ENCODE measurements at regions not wholly inside any gene's neighbourhood (a gene's known extent, or its start where the extent isn't known, plus 50 kb on each side); places are given as distances from the start of the nearest gene placed in this dataset.

DNA sequence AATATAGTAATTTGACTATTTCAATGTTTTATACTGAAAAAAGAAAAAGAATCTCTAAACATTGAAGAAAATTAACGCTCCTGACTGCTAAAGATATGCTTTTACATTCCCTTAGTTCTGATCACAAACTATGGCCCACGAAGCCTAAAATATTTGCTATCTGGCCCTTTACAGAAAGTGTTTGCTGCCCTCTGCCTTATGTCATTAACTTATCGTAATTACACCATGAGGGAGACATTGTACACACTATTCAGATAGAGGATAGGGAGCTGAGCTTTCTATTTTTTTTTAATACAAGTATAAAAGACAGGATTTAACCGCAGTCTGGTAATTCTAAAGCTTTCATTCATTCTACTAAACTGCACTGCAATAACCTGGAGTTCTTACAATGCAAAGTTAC is 393.1 kb upstream of the DCC start:
- Histone ChIP-seq H4K20me1 (replicated peaks in 1 of 2; ENCODE audit: control insufficient read depth in 1 of 2, insufficient read depth in 2 of 2, low read length in 2 of 2) (no peaks in the 10 kb centered on the region), H3K79me2 (ENCODE audit: control insufficient read depth in 1 of 2, insufficient read depth in 2 of 2, low read length in 2 of 2) (no peaks in the 10 kb centered on the region), H3K23me2 (ENCODE audit: low read depth, low read length) (no peaks in the 10 kb centered on the region), H3K4me1 (replicated peaks in 1 of 4; ENCODE audit: control insufficient read depth in 3 of 4, insufficient read depth in 4 of 4, low read length in 3 of 4) (no peaks in the 10 kb centered on the region), H3K27me3 (replicated peaks in 1 of 4; ENCODE audit: control insufficient read depth in 3 of 4, extremely low read depth in 1 of 4, insufficient read depth in 3 of 4, low read length in 3 of 4) (no peaks in the 10 kb centered on the region), H3K9ac (replicated peaks in 1 of 4; ENCODE audit: extremely low read depth in 1 of 4, low read depth in 3 of 4, low read length in 3 of 4) (no peak overlapping the region), H2BK15ac (ENCODE audit: low read length) (no peak overlapping the region), H3K36me3 (ENCODE audit: control insufficient read depth in 2 of 4, insufficient read depth in 4 of 4, low read length in 3 of 4) (no peaks in the 10 kb centered on the region), H3K79me1 (ENCODE audit: low read depth, low read length) (no peaks in the 10 kb centered on the region), H2BK120ac (replicated peaks; ENCODE audit: low read depth, low read length) (no peak overlapping the region), H3K27ac (ENCODE audit: low read depth, low read length) (no peak overlapping the region), H3K23ac (ENCODE audit: insufficient read length) (no peak overlapping the region), H2BK12ac (ENCODE audit: low read depth, low read length) (no peak overlapping the region), H2AFZ (ENCODE audit: low read length) (no peak overlapping the region), H4K5ac (ENCODE audit: insufficient read length, low read depth, low read length) (no peak overlapping the region), H3K4ac (replicated peaks; ENCODE audit: insufficient read length, low read depth, low read length) (no peak overlapping the region), H3K9me3 (ENCODE audit: insufficient read depth in 2 of 2, low read depth in 1 of 2, low read length in 1 of 2) (0 out of 4 replicates have a peak, but pooled peaks cover 0 to 2% of the 10 kb centered on the region in 2 experiments), H2BK20ac (ENCODE audit: low read length) (no peak overlapping the region), H3K4me3 (ENCODE audit: extremely low read depth in 1 of 4, insufficient read depth in 2 of 4, low read depth in 3 of 4, low read length in 4 of 4) (no peak overlapping the region), H3K14ac (ENCODE audit: insufficient read length) (no peak overlapping the region), H4K8ac (ENCODE audit: extremely low read depth, insufficient read depth, low read length) (no peak overlapping the region), H3K4me2 (ENCODE audit: insufficient read depth in 1 of 2, low read depth in 2 of 2, low read length in 2 of 2) (no peak overlapping the region), H2BK5ac (ENCODE audit: low read depth, low read length) (no peak overlapping the region), H4K91ac (replicated peaks; ENCODE audit: insufficient read length, low read length) (no peak overlapping the region), H3K56ac (replicated peaks; ENCODE audit: insufficient read length, low read depth, low read length) (no peak overlapping the region), H3K18ac (ENCODE audit: extremely low read depth, low read length) (no peak overlapping the region), H2AK5ac (ENCODE audit: low read depth, low read length) (no peak overlapping the region)
- FAIRE-seq (no peak), DNase-seq (ENCODE audit: low read depth in 1 of 2, low spot score in 2 of 2) (no peak)
- ChIA-PET POLR2A (ENCODE audit: partially characterized antibody) (no interaction called here), CTCF (ENCODE audit: partially characterized antibody) (no interaction called here)
- WGBS, 2 experiments (ENCODE audit: extremely low coverage in 1 of 2, insufficient coverage in 1 of 2, insufficient read length in 1 of 2, insufficient replicate concordance in 2 of 2, low coverage in 1 of 2, low lambda C conversion rate in 2 of 2, missing lambda C conversion rate in 1 of 2), result 90% methylated on average over 4 of the region's 4 CpGs; no CpG with 5 or more reads in 1 of the 2 experiments
- TF ChIP-seq RXRA (IDR thresholded peaks at IDR 0.05; ENCODE audit: insufficient read depth, low read depth, low read length) (no peak), SP2 (IDR thresholded peaks at IDR 0.05; ENCODE audit: low read length) (no peak), TAF7 (optimal IDR thresholded peaks at IDR 0.05; ENCODE audit: borderline replicate concordance, low read depth, low read length) (no peak), CBX8 (IDR thresholded peaks at IDR 0.05; ENCODE audit: borderline replicate concordance, low read depth, low read length) (no peak), HDAC2 (IDR thresholded peaks at IDR 0.05; ENCODE audit: borderline replicate concordance in 1 of 2, low read depth in 2 of 2, low read length in 2 of 2) (no peak), GTF2F1 (IDR thresholded peaks at IDR 0.05; ENCODE audit: borderline replicate concordance, low read depth, low read length) (no peak), CHD2 (IDR thresholded peaks at IDR 0.05; ENCODE audit: low read length) (no peak), JUND (IDR thresholded peaks at IDR 0.05; ENCODE audit: low read length) (no peak), RAD21 (IDR thresholded peaks at IDR 0.05 in 1 of 2, conservative IDR thresholded peaks at IDR 0.05 in 1 of 2; ENCODE audit: low read depth in 2 of 2, low read length in 2 of 2) (no peak), TAF1 (IDR thresholded peaks at IDR 0.05; ENCODE audit: low read depth, low read length) (no peak), CREB1 (IDR thresholded peaks at IDR 0.05) (no peak)
- TF ChIP-seq, protein P1, sequence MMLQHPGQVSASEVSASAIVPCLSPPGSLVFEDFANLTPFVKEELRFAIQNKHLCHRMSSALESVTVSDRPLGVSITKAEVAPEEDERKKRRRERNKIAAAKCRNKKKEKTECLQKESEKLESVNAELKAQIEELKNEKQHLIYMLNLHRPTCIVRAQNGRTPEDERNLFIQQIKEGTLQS (IDR thresholded peaks at IDR 0.05; ENCODE audit: insufficient read depth, low read depth, low read length), result no peak
